ENCODE measurements at regions not wholly inside any gene's neighbourhood (a gene's known extent, or its start where the extent isn't known, plus 50 kb on each side); places are given as distances from the start of the nearest gene placed in this dataset.

GRCh38 chr4:177596991-177597390 lies 154.8 kb upstream of the AGA start (continued):
- TF ChIP-seq, protein P1, sequence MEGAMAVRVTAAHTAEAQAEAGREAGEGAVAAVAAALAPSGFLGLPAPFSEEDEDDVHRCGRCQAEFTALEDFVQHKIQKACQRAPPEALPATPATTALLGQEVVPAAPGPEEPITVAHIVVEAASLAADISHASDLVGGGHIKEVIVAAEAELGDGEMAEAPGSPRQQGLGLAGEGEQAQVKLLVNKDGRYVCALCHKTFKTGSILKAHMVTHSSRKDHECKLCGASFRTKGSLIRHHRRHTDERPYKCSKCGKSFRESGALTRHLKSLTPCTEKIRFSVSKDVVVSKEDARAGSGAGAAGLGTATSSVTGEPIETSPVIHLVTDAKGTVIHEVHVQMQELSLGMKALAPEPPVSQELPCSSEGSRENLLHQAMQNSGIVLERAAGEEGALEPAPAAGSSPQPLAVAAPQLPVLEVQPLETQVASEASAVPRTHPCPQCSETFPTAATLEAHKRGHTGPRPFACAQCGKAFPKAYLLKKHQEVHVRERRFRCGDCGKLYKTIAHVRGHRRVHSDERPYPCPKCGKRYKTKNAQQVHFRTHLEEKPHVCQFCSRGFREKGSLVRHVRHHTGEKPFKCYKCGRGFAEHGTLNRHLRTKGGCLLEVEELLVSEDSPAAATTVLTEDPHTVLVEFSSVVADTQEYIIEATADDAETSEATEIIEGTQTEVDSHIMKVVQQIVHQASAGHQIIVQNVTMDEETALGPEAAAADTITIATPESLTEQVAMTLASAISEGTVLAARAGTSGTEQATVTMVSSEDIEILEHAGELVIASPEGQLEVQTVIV (IDR thresholded peaks at IDR 0.05; ENCODE audit: borderline replicate concordance, partially characterized antibody): no peak
- no peak for TF ChIP-seq FOXM1 (IDR thresholded peaks at IDR 0.05; ENCODE audit: low read depth, low read length)
- TF ChIP-seq PKNOX1 (IDR thresholded peaks at IDR 0.05): no peak

GRCh38 chr4:177605252-177605651 lies 163.0 kb upstream of the AGA start:
- TF ChIP-seq EP300 (IDR thresholded peaks at IDR 0.05; ENCODE audit: borderline replicate concordance in 1 of 2, control insufficient read depth in 1 of 2, low read depth in 2 of 2, low read length in 2 of 2) (no peak), RELA (IDR thresholded peaks at IDR 0.05; ENCODE audit: borderline replicate concordance, partially characterized antibody) (no peak)
- Histone ChIP-seq H3K9me3 (replicated peaks; ENCODE audit: control insufficient read depth, insufficient read depth, low read length) (no peaks in the 10 kb centered on the region), H3K79me2 (ENCODE audit: control insufficient read depth, insufficient read depth, low read length) (no peaks in the 10 kb centered on the region), H3K27me3 (replicated peaks in 1 of 2; ENCODE audit: control insufficient read depth in 2 of 2, insufficient read depth in 2 of 2, low read length in 1 of 2) (no peaks in the 10 kb centered on the region), H3K36me3 (ENCODE audit: control insufficient read depth in 2 of 2, insufficient read depth in 2 of 2, low read length in 1 of 2) (no peaks in the 10 kb centered on the region), H4K20me1 (ENCODE audit: control insufficient read depth, insufficient read depth) (no peaks in the 10 kb centered on the region), H3K4me1 (ENCODE audit: control insufficient read depth, insufficient read depth, low read length) (no peaks in the 10 kb centered on the region), H2AFZ (ENCODE audit: control insufficient read depth, low read depth, low read length) (no peak overlapping the region), H3K27ac (ENCODE audit: control insufficient read depth, insufficient read depth) (no peak overlapping the region), H3K9ac (ENCODE audit: control insufficient read depth, insufficient read depth, low read length) (no peak overlapping the region), H3K4me3 (no peak overlapping the region), H3K4me2 (ENCODE audit: control insufficient read depth, insufficient read depth) (no peak overlapping the region)
- DNase-seq (ENCODE audit: low read depth, low spot score) (no peak), ATAC-seq (no peak), FAIRE-seq (no peak)
- ChIA-PET RAD21 (ENCODE audit: unreplicated experiment) (no interaction called here), SMC1A (ENCODE audit: uncharacterized antibody, unreplicated experiment) (no interaction called here), CTCF (no interaction called here), POLR2A (no interaction called here)
- in situ Hi-C loops (cut with MboI): no loop called here
- WGBS (ENCODE audit: insufficient coverage, insufficient replicate concordance, low lambda C conversion rate, missing lambda C conversion rate): 0% methylated on average over 1 of the region's 1 CpG
- intact Hi-C loops (cut with micrococcal nuclease; ENCODE audit: unreplicated experiment): no loop called here
- BruUV-seq (replicated peaks): no TSS peak

Measured in GM12878 (cell line).